HT-29 (cell line): ENCODE measurements at regions not wholly inside any gene's neighbourhood (a gene's known extent, or its start where the extent isn't known, plus 50 kb on each side); places are given as distances from the start of the nearest gene placed in this dataset.

Experiments
- DNase-seq: peaks from one replicate; pipeline ENCODE4 v3.0.0-alpha.2; 2015; ENCODE audit warnings: low spot score

DNA sequence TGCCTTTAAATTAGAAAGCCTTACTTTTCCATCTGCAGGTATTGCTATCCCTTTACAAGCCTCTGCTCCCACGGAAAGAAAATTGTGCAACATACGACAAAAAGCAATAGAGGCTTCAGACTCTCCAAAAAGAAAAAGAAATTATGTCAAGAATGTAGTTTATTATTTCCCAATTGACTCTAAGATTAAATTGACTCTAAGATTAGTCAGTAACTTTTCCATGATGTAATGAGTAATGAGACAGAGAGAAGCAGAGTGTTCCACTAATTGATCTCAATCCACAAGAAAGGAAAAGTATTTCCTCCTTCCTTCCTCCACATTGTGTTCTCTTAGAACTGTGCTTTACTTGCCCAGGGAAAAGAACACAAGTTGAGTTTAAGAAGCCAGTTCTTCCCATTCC, 345.7 kb upstream of the HS3ST1 start:
- no peak for DNase-seq

DNA sequence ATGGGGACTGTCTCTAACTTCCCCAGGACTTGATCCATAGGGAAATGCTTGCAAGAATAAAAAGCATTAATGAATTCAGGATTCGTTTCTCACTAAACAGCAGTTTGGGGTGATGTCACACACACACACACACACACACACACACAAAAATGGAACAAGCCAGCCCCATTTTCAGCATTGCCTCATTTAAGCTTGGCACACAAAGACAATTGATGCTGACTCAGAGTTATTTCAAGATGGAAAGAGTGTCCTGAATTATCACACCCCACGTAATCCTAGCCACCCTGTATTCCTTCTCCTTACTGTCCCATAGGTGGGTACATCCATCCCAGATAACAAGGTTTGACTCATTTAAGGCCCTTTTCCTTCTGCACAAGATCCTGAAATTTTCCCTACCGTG, 345.1 kb upstream of the HS3ST1 start:
- DNase-seq: no peak

GRCh38 chr4:11769434-11769833, 340.7 kb upstream of the HS3ST1 start:
- DNase-seq: no peak

- DNase-seq: no peak
Measured at GRCh38 chr4:11768251-11768972, 339.7 kb upstream of the HS3ST1 start.

DNA sequence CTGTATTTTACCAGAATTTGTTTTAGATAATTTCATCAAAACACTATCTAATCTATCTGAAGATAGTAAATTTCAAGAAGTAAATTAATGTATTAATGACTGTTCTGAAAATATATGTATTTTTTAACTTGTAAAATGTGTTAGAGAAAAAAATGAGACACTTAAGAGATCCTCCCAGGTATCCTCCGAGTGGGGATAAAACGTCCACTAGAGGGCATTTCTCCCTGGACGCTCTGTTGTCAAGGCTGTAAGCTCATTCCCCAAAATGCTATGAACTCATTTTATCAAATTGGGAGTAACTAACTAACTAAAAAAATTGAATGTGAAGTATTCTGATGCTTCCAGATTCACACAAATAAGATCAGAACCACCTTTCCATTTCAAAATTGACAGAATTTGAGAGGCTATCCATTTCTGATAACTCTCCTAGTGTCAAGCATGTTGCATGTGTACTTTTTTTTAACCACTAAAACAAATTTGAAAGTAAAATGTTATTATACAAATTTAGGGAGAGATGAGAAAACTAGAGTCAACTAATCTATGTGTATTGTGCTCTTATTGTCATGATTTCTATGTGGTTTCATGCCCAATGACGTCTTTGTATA, 337.3 kb upstream of the HS3ST1 start:
- DNase-seq: peak; percentile 77

DNA sequence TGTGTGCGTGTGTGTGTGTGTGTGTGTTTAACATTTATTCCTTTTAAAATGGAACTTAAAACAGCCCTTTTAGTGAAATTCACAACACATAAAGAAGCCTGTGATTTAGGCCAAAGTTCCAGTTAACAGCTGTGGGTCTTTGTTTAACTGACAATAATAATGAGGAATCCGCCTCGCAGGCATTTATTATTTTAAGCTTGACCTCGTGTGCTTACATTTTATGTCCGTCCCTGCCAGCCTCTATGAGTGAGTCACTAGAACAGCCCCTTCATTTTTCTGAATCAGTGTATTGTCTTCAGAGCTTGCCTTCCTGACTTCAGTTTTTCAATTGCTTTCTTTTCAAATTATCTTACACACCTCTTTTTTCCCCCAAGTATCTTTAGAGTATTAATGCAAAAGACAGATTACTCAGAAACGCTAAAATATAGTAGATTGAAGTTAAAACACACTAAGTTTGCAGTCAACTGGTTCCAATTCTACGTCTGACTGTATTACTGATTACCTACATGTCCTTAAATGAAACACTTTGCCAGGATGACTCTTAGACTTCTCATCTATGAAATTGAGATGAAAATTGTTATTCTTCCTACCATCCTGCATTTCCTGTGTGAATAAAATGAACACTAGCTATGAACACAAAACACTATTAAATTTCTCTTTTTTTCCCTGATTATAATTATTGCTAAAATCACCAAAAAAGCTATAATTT, 319.6 kb upstream of the HS3ST1 start:
- DNase-seq: peak; percentile 63

DNA sequence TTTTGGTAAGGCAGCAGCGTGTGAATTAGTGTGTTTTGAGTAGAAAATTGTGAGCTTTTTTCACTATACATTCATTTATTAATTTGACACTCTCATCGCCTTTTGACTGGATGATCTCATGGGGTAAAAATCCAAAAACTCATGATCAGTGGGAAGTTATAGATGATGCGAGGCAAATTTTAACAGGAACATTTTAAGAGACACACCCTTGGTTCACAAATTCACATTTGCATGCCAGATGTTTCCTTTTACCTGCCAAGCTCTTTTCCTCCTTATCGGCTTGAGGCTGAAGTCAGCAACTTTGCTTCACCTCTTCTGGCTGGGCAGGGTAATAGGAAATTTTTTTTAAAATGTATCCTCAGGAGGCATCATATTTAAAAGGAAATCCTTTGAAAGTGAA, 318.0 kb upstream of the HS3ST1 start:
- no peak for DNase-seq

DNA sequence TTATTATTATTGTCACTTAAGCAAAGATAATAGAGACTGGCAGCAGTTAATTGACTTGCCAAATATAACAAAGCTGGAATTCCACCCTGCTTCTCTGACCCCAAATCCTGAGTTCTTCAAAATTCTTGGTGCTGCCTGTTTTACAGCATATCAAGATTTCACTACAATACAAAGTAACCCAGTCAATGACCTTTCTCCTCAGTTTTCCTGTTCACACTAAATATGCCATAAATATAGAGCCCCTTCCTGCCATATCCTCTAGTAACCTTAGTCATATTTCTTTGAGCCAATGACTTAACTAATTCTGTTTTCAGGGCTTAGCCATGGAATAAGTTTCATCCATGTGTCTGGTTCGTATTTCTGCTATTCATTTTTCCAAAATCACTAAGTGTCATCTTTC, 315.3 kb upstream of the HS3ST1 start:
- DNase-seq: no peak

GRCh38 chr4:11743236-11743635, 314.5 kb upstream of the HS3ST1 start:
- DNase-seq: no peak

GRCh38 chr4:11741190-11741652, 312.5 kb upstream of the HS3ST1 start:
- DNase-seq: peak; percentile 54

GRCh38 chr4:11739992-11740391, 311.3 kb upstream of the HS3ST1 start:
- no peak for DNase-seq

DNA sequence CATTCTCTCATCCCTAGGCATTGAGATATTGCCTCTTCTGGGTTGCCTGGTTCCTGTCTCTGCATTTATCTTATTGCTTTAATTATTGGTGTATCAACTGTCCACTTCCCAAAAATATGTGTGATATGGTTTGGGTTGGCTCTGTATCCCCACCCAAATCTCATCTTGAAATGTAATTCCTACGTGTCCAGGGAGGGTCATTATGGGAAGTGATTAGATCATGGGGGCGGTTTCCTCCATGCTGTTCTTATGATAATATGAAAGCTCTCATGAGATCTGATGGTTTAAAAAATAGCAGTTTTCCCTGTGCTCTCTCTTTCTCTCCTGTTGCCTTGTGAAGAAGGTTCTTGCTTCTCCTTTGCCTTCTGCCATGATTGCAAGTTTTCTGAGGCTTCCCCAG, 308.3 kb upstream of the HS3ST1 start:
- DNase-seq: no peak

DNA sequence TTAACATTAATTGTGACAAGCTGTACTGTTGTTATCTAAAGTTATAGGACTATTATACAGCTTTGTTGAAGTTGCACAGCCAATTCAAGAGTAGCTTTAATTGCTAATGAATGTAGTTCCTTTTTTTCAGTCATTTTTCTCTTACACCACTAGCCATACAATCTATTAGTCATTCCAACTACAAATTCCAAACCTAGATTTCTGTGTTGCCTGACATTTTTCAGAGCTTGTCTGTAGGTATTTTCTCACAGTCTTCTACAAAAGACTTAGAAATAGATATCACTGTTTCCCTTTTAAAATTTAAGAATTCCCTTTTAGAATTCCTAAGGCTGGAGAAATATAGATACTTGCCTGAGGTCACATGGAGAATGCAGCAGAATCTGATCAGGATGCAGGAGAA, 307.0 kb upstream of the HS3ST1 start:
- no peak for DNase-seq

DNA sequence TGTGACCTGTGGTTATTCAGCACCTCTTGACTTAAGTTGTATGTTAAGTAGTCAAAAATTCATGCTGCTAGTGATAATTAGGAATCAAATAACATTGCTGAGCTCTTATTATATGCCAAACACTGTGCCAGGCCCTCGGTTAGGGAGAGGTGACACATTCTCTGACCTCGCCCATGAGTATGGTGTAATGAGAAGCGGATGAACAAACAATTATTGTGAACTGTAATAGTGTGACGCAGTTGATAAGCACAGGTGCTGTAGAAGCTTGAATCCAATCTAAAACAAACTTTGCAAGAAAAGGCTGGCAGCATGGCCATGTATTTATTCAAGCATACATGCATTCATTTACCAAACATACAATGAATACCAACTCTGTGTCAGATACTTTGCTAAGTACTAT, 303.5 kb upstream of the HS3ST1 start:
- DNase-seq: no peak

DNA sequence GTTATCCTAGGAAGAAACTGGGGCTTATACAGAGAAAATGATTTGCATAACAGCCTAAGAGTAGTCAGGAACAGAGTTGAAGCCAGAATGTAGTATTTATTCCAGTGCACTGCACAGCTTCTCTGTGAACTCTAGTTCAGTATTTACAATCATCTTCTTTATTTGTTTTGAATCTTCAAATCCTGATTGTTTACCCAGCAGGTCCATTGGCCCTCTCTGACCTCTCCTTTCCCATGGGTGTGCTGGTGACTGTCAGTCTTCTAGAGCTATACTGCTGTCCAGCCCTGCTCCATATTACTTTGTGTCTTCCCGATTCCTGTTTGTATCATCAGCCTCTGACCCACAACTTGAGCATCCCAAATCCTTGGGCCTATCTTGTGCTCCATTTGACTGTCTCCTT, 301.9 kb upstream of the HS3ST1 start:
- DNase-seq: no peak

DNA sequence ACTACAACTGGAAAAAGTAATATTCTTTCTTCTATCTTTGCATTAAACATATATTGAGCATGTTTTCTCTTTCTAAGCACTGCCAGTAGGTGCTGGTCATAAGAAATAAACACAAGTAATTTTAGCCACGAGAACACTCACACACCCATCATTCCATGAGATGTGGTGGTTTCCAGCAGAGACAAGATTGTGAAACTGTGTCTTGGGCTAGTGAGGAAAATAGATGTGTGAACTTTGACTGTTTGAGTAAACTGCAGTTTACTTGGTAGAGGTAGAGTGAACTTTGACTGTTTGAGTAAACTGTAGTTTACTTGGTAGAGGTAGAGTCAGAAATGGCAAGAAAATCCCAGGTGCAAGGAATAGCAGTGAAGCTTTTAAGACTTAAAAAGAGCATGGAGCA, 300.9 kb upstream of the HS3ST1 start:
- DNase-seq: peak; percentile 46

GRCh38 chr4:11727903-11728564, 299.3 kb upstream of the HS3ST1 start:
- DNase-seq: no peak

GRCh38 chr4:11724731-11725130, 296.0 kb upstream of the HS3ST1 start:
- no peak for DNase-seq

DNA sequence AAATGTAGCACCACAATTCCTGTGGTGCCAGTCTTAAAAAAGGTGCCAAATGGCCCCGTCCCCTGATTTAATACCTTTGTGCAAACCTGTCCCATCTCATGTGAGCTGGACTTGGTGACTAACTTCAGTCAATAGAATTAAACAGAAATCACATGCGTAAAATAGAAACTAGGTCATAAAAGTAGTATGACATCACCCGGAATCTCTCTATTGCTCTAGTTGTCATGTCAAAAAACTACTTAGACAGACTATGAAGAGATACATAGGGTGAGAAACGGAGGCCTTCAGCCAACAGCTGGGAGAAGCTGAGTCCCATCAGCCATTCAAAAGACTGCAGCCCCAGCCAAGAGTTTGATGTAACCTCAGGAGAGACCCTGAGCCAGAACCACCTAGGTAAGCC, 293.5 kb upstream of the HS3ST1 start:
- no peak for DNase-seq

DNA sequence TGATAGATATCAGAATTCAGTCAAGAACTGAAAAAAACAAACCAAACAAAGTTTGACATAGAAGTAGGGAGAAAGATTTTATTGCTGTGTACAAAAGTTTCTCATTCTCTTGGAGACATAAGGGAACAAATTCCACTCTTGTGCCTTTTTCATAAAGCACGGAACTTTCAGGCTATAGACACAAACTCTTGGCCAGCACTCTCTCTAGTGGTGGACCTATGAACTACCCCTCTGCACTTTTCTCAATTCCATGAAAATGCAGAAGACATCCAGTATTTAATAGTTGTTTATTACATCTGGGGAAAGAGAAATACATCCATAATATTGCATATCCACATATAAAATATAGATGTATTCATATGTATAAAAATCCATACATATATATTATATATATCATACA, 291.6 kb upstream of the HS3ST1 start:
- peak; percentile 75 for DNase-seq

DNA sequence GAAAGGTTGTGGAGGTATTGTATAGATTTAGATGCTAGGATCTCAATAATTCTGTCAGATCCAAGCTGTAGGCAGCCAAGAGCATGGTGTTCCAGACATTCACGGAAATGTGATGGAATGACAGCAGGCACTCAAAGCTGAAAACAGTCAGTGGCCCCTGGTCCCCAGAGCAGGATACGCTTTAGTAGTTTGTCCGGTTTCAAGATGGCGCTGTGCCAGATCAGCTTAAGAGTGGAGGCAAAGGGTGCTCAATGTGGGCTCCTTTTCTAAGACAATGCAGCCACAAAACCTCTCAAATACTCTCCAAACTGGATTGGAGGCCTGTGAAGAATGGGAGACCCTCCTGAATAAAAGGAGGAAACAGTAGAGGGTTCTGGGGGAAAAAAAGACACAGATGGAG, 291.2 kb upstream of the HS3ST1 start:
- no peak for DNase-seq

DNA sequence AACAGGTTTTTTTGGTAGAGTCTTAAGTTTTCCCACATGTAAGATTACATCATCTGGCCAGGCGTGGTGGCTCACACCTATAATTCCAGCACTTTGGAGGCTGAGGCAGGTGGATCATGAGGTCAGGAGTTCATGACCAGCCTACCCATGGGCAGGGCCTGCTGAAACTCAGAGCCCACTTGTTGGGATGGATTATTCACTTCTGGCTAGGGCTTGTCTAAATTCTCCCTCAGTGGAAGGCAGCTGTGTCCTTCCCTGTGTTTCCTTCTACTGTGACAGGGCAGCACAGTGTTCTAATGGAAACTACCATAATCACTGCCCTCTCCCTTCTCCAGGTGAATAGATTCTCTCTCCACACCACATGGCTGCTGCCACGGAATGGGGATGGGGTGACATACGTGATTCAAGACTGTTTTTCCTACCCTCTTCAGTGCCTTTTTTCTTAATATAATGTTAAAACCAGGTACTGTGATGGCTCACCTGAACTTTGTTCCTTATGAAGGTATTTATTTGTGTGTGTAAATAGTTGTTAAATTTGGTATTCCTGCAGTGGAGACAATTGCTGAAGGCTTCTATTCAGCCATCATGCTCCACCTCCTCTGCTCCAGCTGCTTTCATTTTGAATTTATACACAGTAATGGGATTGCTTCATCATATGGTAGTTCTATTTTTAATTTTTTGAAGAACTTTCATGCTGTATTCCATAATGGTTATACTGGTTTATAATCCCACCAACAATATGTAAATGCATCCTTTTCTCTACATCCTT, 287.2 kb upstream of the HS3ST1 start:
- no peak for DNase-seq
